ENCODE measurements at regions not wholly inside any gene's neighbourhood (a gene's known extent, or its start where the extent isn't known, plus 50 kb on each side); places are given as distances from the start of the nearest gene placed in this dataset.

DNA sequence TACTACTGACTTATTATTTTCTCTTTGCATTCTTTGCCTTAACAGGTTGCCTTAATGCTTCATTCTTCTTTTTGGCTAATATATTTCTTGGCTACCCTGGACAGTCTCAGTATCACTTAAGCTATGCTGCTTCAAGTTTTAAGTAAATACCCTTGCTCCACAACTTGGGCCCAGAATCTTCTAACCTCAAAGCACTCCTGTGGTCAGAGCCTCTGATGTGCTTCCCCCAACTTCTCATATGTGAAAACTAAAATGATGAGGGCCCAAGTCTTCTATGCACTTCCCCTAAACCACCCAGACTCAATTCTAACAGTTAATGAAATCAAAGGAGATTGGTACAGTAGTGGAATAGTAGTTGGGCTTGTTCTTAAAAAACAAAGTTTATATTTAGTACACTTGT lies 314.1 kb downstream of the PLPP3 start:
- TF ChIP-seq, protein P1, sequence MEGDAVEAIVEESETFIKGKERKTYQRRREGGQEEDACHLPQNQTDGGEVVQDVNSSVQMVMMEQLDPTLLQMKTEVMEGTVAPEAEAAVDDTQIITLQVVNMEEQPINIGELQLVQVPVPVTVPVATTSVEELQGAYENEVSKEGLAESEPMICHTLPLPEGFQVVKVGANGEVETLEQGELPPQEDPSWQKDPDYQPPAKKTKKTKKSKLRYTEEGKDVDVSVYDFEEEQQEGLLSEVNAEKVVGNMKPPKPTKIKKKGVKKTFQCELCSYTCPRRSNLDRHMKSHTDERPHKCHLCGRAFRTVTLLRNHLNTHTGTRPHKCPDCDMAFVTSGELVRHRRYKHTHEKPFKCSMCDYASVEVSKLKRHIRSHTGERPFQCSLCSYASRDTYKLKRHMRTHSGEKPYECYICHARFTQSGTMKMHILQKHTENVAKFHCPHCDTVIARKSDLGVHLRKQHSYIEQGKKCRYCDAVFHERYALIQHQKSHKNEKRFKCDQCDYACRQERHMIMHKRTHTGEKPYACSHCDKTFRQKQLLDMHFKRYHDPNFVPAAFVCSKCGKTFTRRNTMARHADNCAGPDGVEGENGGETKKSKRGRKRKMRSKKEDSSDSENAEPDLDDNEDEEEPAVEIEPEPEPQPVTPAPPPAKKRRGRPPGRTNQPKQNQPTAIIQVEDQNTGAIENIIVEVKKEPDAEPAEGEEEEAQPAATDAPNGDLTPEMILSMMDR (IDR thresholded peaks at IDR 0.05) = no peak
- no peak for TF ChIP-seq POLR2A (IDR thresholded peaks at IDR 0.05)
- TF ChIP-seq POLR2AphosphoS5 (IDR thresholded peaks at IDR 0.05) = no peak
